HepG2 (cell line): ENCODE measurements at regions not wholly inside any gene's neighbourhood (a gene's known extent, or its start where the extent isn't known, plus 50 kb on each side); places are given as distances from the start of the nearest gene placed in this dataset.

ENCODE experiments used
- ATAC-seq: fragments of 200-7000 bp; cut with Tn5 transposase; 3 replicates; pipeline ENCODE4 v1.9.1; 2020; ENCODE audit warnings: mild to moderate bottlenecking, moderate library complexity
- BruUV-seq: library from RNA; stranded (reverse); fragments of 400-500 nt; replicated peaks from 2 replicates; lab custom pipeline; 2021; lab: Mats Ljungman, UMichigan
- CTCF ChIA-PET: fragments of 300-600 bp; formaldehyde crosslinking; extraction: SDS; loops from one replicate; lab custom pipeline; 2021; ENCODE audit warnings: low total read pairs, inconsistent platforms, low intra/inter-chr PET ratio; lab: Yijun Ruan, JAX
- POLR2A ChIA-PET: fragments of 350-600 bp; sonication (Branson Sonifier 250); formaldehyde crosslinking; loops from one replicate; lab custom pipeline; 2020; ENCODE audit warnings: antibody characterized with exemption, inconsistent platforms; lab: Yijun Ruan, JAX
- DNase-seq: peaks from one replicate; pipeline ENCODE4 v3.0.0-alpha.2; 2015; ENCODE audit warnings: low spot score
- FAIRE-seq: peaks from 3 replicates; lab custom pipeline; 2011; peaks lifted over from hg19 to GRCh38; lab: Jason Lieb, UNC
- H2AFZ ChIP-seq: one replicate; pipeline ENCODE4 v1.6.1; 2011; ENCODE audit warnings: low read length, inconsistent platforms
- H3K27ac ChIP-seq: fragments of 300-600 bp; 3 replicates; pipeline ENCODE4 v1.8.0; 2011; ENCODE audit warnings: mixed run types, mild to moderate bottlenecking, mixed read lengths, low read length, inconsistent platforms; ENCODE audit not compliant: insufficient read depth; ENCODE audit errors: extremely low read length
- H3K27me3 ChIP-seq, 2 experiments: fragments of 200-600 bp in 1 of 2; 2 replicates in 1 of 2; 3 replicates in 1 of 2; pipeline versions ENCODE4 v1.6.0 to v1.8.0; 2011; ENCODE audit warnings: low read length in 2 of 2, mild to moderate bottlenecking in 2 of 2, moderate library complexity in 2 of 2, inconsistent platforms in 1 of 2; ENCODE audit not compliant: insufficient read depth in 2 of 2, control insufficient read depth in 1 of 2
- H3K36me3 ChIP-seq, 2 experiments: fragments of 200-600 bp in 1 of 2; replicated peaks in 1 of 2; 2 replicates in 1 of 2; 3 replicates in 1 of 2; pipeline versions ENCODE4 v1.5.1 to v1.8.0; 2011; ENCODE audit warnings: low read length in 2 of 2, inconsistent platforms in 1 of 2; ENCODE audit not compliant: insufficient read depth in 2 of 2, control insufficient read depth in 1 of 2
- H3K4me1 ChIP-seq: 2 replicates; pipeline ENCODE4 v1.5.1; 2012; ENCODE audit warnings: low read length, inconsistent platforms; ENCODE audit not compliant: insufficient read depth
- H3K4me2 ChIP-seq: 2 replicates; pipeline ENCODE4 v1.6.0; 2011; ENCODE audit warnings: low read depth, low read length, inconsistent platforms
- H3K4me3 ChIP-seq, 3 experiments: fragments of 200-600 bp in 1 of 3; sonication (generic), shearing (Covaris generic) in 1 of 3; replicated peaks in 1 of 3; 2 replicates each; pipeline ENCODE4 v1.5.1; 2011 to 2016; ENCODE audit warnings: low read length in 3 of 3, inconsistent platforms in 2 of 3, low read depth in 2 of 3, mild to moderate bottlenecking in 2 of 3, control low read depth in 1 of 3, mixed read lengths in 1 of 3; ENCODE audit not compliant: insufficient read depth in 1 of 3
- H3K79me2 ChIP-seq: one replicate; pipeline ENCODE4 v1.6.1; 2011; ENCODE audit warnings: low read length, inconsistent platforms; ENCODE audit not compliant: insufficient read depth
- H3K9ac ChIP-seq: 2 replicates; pipeline ENCODE4 v1.6.0; 2011; ENCODE audit warnings: mild to moderate bottlenecking, low read depth, low read length, inconsistent platforms; ENCODE audit not compliant: insufficient read depth
- H3K9me3 ChIP-seq: 2 replicates; pipeline ENCODE4 v1.5.1; 2012; ENCODE audit warnings: mild to moderate bottlenecking, low read length
- H4K20me1 ChIP-seq: 2 replicates; pipeline ENCODE4 v1.6.0; 2011; ENCODE audit warnings: inconsistent platforms, mild to moderate bottlenecking, low read length, moderate library complexity; ENCODE audit not compliant: insufficient read depth
- CCAR2 ChIP-seq: fragments of 200-400 bp; formaldehyde crosslinking; optimal IDR thresholded peaks from 2 replicates; pipeline ENCODE3; 2018; ENCODE audit warnings: low read depth, mild to moderate bottlenecking, low read length, moderate library complexity
- ELF4 ChIP-seq: sonication (generic); formaldehyde crosslinking; IDR thresholded peaks from 2 replicates; pipeline ENCODE4 v1.5.0; 2020; ENCODE audit warnings: missing genetic modification reagents, mild to moderate bottlenecking, moderate library complexity, borderline replicate concordance
- FIP1L1 ChIP-seq: fragments of 200-400 bp; formaldehyde crosslinking; IDR thresholded peaks from 2 replicates; pipeline ENCODE4 v1.6.1; 2018; ENCODE audit warnings: low read depth, mild to moderate bottlenecking, low read length, moderate library complexity, borderline replicate concordance; ENCODE audit not compliant: insufficient read depth
- HOXA5 ChIP-seq: sonication (generic); formaldehyde crosslinking; IDR thresholded peaks from 2 replicates; pipeline ENCODE4 v1.4.0; 2020; ENCODE audit warnings: missing genetic modification reagents
- MAFK ChIP-seq, 2 experiments: IDR thresholded peaks in 1 of 2; conservative IDR thresholded peaks in 1 of 2; 2 replicates each; pipeline ENCODE4 v1.6.1; 2011; ENCODE audit warnings: improper control_type of control experiment in 2 of 2, low read length in 2 of 2
- MAZ ChIP-seq, 2 experiments: sonication (generic) in 1 of 2; formaldehyde crosslinking in 1 of 2; IDR thresholded peaks; 2 replicates each; pipeline versions ENCODE4 v1.5.0 to v1.6.1; 2012 to 2020; ENCODE audit warnings: low read depth in 2 of 2, mild to moderate bottlenecking in 2 of 2, borderline replicate concordance in 1 of 2, improper control_type of control experiment in 1 of 2, low read length in 1 of 2, missing genetic modification reagents in 1 of 2, moderate library complexity in 1 of 2
- MLX ChIP-seq: IDR thresholded peaks from 2 replicates; pipeline ENCODE4 v1.6.1; 2016
- MTF1 ChIP-seq: sonication (generic); formaldehyde crosslinking; IDR thresholded peaks from 2 replicates; pipeline ENCODE4 v1.5.0; 2020; ENCODE audit warnings: missing genetic modification reagents
- NFYB ChIP-seq: sonication (generic); formaldehyde crosslinking; IDR thresholded peaks from 2 replicates; pipeline ENCODE4 v1.4.0; 2020; ENCODE audit warnings: missing genetic modification reagents
- NR1H2 ChIP-seq: sonication (generic); formaldehyde crosslinking; IDR thresholded peaks from 2 replicates; pipeline ENCODE4 v1.8.1; 2022; ENCODE audit warnings: low read depth, missing genetic modification reagents, borderline replicate concordance
- SSRP1 ChIP-seq: IDR thresholded peaks from 2 replicates; pipeline ENCODE4 v1.6.1; 2016; ENCODE audit warnings: control low read depth
- STAT5B ChIP-seq: sonication (generic); formaldehyde crosslinking; IDR thresholded peaks from 2 replicates; pipeline ENCODE4 v1.4.0; 2020; ENCODE audit warnings: missing genetic modification reagents
- TOE1 ChIP-seq: sonication (generic); formaldehyde crosslinking; IDR thresholded peaks from 2 replicates; pipeline ENCODE4 v1.4.0; 2020; ENCODE audit warnings: mild to moderate bottlenecking, missing genetic modification reagents
- XBP1 ChIP-seq: sonication (generic); formaldehyde crosslinking; IDR thresholded peaks from 2 replicates; pipeline ENCODE4 v1.5.0; 2020; ENCODE audit warnings: missing genetic modification reagents
- ZFP36L1 ChIP-seq: sonication (generic); formaldehyde crosslinking; IDR thresholded peaks from 2 replicates; pipeline ENCODE4 v1.8.0; 2022; ENCODE audit warnings: mild to moderate bottlenecking, missing genetic modification reagents, moderate library complexity
- ZMYM3 ChIP-seq: sonication (generic); formaldehyde crosslinking; IDR thresholded peaks from 2 replicates; pipeline ENCODE4 v1.5.1; 2020; ENCODE audit warnings: mild to moderate bottlenecking, missing genetic modification reagents
- ZNF30 ChIP-seq: sonication (generic); formaldehyde crosslinking; IDR thresholded peaks from 2 replicates; pipeline ENCODE4 v1.5.0; 2020; ENCODE audit warnings: mild to moderate bottlenecking, missing genetic modification reagents
- ZNF607 ChIP-seq: sonication (generic); formaldehyde crosslinking; IDR thresholded peaks from 2 replicates; pipeline ENCODE4 v1.5.1; 2020; ENCODE audit warnings: missing genetic modification reagents, mild to moderate bottlenecking, borderline replicate concordance
- ZNF619 ChIP-seq: sonication (generic); formaldehyde crosslinking; IDR thresholded peaks from 2 replicates; pipeline ENCODE4 v1.4.0; 2020; ENCODE audit warnings: mild to moderate bottlenecking, missing genetic modification reagents
- WGBS: methylation state at CpG from one replicate; pipeline ENCODE4 v1.1.6; 2017; ENCODE audit warnings: low lambda C conversion rate; 5-methylcytosine and 5-hydroxymethylcytosine counted together
- in situ Hi-C: cut with HindIII; loops from 2 replicates; pipeline ENCODE4 v1.10.0; 2017; ENCODE audit warnings: low pct_unique_long_range_greater_than_20kb; ENCODE audit not compliant: extremely low pct_ligation_motif_present
- intact Hi-C: fragments of 100-400 bp; cut with micrococcal nuclease; formaldehyde crosslinking; loops from one replicate; pipeline ENCODE4 v1.10.0; 2022; ENCODE audit not compliant: unreplicated experiment
- TF ChIP-seq, protein P1 (sequence below): sonication (generic); formaldehyde crosslinking; IDR thresholded peaks from 2 replicates; pipeline ENCODE4 v1.9.0; 2022; ENCODE audit warnings: low read depth, missing genetic modification reagents

DNA sequence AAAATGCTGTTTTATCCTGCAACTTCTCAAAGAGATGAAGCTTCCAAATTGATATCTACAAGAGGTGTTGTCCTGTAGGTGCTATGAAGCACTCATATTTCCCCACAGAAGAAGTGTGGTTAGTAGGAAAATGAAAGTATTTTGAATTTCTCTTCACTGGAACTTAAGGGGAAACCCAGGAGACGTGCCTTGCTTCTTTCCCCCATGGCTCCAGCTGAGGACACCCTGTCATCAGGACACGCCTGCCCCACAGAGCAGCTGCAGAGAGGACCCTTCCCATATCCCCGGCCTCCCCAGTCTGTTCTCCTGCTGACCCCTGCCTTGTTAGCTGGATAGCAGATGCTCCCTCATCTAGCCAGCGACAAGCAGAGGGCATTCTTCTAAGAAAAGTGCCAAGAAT lies 371.3 kb downstream of the COG6 start:
- no peak overlapping the region for H2AFZ ChIP-seq
- intact Hi-C loops = no loop called here
- no peak overlapping the region for H3K9ac ChIP-seq
- no peaks in the 10 kb centered on the region for H3K9me3 ChIP-seq
- H3K4me2 ChIP-seq = no peak overlapping the region
- no peak overlapping the region for H3K4me3 ChIP-seq
- FAIRE-seq = no peak
- TF ChIP-seq ZMYM3 (CRISPR knock-in tag) (no peak), NFYB (CRISPR knock-in tag) (no peak), MAZ (IDR thresholded peaks at IDR 0.05; ENCODE audit: borderline replicate concordance, low read depth, low read length) (no peak), MAZ (CRISPR knock-in tag; IDR thresholded peaks at IDR 0.05; ENCODE audit: low read depth) (no peak), XBP1 (no peak), MAFK (conservative IDR thresholded peaks at IDR 0.05 in 1 of 2, IDR thresholded peaks at IDR 0.05 in 1 of 2; ENCODE audit: low read length in 2 of 2) (no peak), CCAR2 (no peak)
- TF ChIP-seq, protein P1, sequence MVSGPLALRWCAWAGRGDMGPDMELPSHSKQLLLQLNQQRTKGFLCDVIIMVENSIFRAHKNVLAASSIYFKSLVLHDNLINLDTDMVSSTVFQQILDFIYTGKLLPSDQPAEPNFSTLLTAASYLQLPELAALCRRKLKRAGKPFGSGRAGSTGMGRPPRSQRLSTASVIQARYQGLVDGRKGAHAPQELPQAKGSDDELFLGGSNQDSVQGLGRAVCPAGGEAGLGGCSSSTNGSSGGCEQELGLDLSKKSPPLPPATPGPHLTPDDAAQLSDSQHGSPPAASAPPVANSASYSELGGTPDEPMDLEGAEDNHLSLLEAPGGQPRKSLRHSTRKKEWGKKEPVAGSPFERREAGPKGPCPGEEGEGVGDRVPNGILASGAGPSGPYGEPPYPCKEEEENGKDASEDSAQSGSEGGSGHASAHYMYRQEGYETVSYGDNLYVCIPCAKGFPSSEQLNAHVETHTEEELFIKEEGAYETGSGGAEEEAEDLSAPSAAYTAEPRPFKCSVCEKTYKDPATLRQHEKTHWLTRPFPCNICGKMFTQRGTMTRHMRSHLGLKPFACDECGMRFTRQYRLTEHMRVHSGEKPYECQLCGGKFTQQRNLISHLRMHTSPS (CRISPR knock-in tag) = no peak
- TF ChIP-seq, all 625 proteins: peak for 0
- in situ Hi-C loops = no loop called here
- DNase-seq (no peak), ATAC-seq (no peak)
- 6% methylated on average over 4 of the region's 4 CpGs for WGBS
- no peaks in the 10 kb centered on the region; a peak in 1 of 5 replicates for H3K27me3 ChIP-seq
- no peaks in the 10 kb centered on the region for H3K4me1 ChIP-seq
- CTCF ChIA-PET = no interaction called here
- no TSS peak for BruUV-seq
- H3K79me2 ChIP-seq = no peaks in the 10 kb centered on the region
- H4K20me1 ChIP-seq = no peaks in the 10 kb centered on the region
- POLR2A ChIA-PET = no interaction called here
- no peaks in the 10 kb centered on the region for H3K36me3 ChIP-seq
- no peak overlapping the region for H3K27ac ChIP-seq

- H3K79me2 ChIP-seq = no peaks in the 10 kb centered on the region
- FAIRE-seq (no peak), DNase-seq (no peak), ATAC-seq (no peak)
- no peaks in the 10 kb centered on the region for H4K20me1 ChIP-seq
- H3K9me3 ChIP-seq = no peaks in the 10 kb centered on the region
- H3K9ac ChIP-seq = no peak overlapping the region
- no peak overlapping the region for H3K4me3 ChIP-seq
- no peak overlapping the region for H2AFZ ChIP-seq
- no peak overlapping the region for H3K27ac ChIP-seq
- H3K27me3 ChIP-seq = no peaks in the 10 kb centered on the region; a peak in 1 of 5 replicates
- in situ Hi-C loops (no loop called here), intact Hi-C loops (no loop called here)
- BruUV-seq = no TSS peak
- H3K4me1 ChIP-seq = no peaks in the 10 kb centered on the region
- ChIA-PET CTCF (no interaction called here), POLR2A (no interaction called here)
- 58% methylated on average over 2 of the region's 2 CpGs for WGBS
- no peak overlapping the region for H3K4me2 ChIP-seq
- no peaks in the 10 kb centered on the region for H3K36me3 ChIP-seq
- TF ChIP-seq MTF1 = no peak
- TF ChIP-seq STAT5B (CRISPR knock-in tag) = no peak
- no peak for TF ChIP-seq SSRP1
- TF ChIP-seq TOE1 = no peak
- TF ChIP-seq NR1H2 (CRISPR knock-in tag) = no peak
- TF ChIP-seq ELF4 (CRISPR knock-in tag) = no peak
- TF ChIP-seq MLX = no peak
- no peak for TF ChIP-seq HOXA5
- no peak for TF ChIP-seq FIP1L1
- no peak for TF ChIP-seq ZFP36L1 (CRISPR knock-in tag)
- TF ChIP-seq ZNF607 (CRISPR knock-in tag) = no peak
- TF ChIP-seq ZNF619 (CRISPR knock-in tag) = no peak
- TF ChIP-seq ZNF30 (CRISPR knock-in tag) = no peak
These were observed 373.0 kb downstream of the COG6 start for GRCh38 chr13:40028446-40028845.
